NCI-H1417 (cell line): ENCODE measurements at regions not wholly inside any gene's neighbourhood (a gene's known extent, or its start where the extent isn't known, plus 50 kb on each side); places are given as distances from the start of the nearest gene placed in this dataset.
"Not testable (repeated sequence)": the region's sequence is repeated elsewhere in the genome, so short reads cannot be mapped to it uniquely, and the experiment has no call there.

Experiments
- DNase-seq, 3 experiments: peaks; one replicate each; lab custom pipeline; 2025; lab: John Stamatoyannopoulos, UW

DNA sequence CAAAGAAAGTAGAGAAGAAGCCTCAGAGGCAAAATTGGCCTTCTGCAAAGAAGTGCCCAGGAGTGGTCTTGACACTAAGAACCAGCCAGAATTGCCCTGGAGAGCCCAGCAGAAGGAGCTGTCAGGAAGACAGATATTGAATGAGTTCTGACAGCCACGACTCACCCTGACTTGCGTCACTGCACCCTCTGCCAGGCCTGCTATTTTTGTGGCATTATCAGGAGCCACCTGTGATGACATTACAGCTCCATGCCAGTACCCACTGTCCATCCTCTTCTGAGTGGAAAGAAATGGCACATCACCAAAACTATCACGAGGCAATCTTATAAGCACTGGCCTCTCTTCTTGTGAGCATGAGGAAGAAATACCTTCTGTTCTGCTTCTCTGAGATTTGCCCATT, 67.7 kb downstream of the SMIM20 start:
- DNase-seq: no peak

DNA sequence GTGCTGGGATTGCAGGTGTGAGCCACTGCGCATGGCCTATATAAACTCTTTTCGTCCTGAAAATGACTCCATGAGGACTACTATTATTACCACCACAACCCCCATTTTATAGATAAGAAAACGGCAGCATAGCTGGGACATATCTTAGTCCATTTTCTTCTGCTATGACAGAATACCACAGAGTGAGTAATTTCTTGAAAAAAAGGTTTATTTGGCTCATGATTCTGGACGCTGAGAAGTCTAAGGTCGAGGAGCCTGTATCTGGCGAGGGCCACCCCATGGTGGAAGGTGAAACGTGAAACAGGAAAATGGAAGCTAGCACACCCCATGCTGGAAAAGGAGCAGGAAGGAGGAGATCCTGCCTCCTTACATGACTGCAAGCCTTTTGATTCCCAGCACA, 68.9 kb downstream of the SMIM20 start:
- no peak for DNase-seq

DNA sequence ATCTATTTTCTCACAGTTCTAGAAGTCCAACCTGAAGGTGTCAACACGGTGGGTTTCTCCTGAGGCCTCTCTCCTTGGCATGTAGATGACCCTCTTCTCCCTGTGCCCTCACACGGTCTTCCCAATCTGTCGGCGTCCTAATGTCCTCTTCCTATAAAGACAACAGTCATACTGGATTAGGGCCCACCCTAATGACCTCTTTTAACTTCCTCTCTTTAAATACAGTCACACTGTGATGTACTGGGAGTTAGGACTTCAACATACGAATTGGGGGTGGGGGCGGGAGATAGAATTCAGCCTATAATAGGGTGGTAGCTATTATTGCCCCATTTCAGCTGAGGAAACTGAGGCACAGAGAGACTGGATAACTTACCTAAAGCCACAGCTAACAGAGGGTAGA, 70.2 kb downstream of the SMIM20 start:
- no peak for DNase-seq

DNA sequence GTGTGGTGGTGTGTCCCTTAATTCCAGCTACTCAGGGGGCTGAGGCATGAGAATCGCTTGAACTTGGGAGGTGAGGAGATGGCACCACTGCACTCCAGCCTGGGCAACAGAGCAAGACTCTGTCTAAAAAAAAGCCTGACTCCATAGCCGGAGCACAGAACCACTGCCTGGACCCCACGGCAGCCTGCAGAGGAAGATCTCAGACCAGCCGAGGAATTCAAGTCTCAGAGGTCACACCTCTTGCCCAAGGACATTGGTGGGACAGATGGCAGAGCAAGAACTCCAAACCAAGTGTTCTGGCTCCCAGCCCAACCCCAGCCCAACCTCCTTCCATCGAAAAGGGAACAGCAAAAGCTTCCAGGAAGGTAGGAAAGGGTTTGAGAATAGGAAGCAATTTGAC, 70.8 kb downstream of the SMIM20 start:
- no peak for DNase-seq

DNA sequence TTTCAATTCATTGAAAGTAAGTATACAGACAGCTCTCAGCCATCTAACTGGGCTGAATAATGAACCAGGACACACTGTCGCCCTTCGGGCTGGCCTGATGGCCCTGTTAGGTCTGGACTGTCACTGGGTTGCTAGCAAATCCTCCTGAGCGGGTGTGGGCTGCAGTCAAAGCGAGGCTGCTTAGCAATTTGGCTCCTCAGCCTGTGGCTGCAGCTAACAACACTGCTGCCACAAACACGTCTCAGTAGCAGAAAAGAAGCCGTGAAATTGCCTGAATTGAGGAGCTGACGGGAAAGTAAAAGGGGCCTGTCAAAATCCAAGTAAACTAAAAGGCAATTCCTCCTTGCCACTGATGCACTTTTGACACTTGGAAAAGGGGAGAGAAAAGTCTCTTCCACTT, 72.8 kb downstream of the SMIM20 start:
- no peak for DNase-seq

DNA sequence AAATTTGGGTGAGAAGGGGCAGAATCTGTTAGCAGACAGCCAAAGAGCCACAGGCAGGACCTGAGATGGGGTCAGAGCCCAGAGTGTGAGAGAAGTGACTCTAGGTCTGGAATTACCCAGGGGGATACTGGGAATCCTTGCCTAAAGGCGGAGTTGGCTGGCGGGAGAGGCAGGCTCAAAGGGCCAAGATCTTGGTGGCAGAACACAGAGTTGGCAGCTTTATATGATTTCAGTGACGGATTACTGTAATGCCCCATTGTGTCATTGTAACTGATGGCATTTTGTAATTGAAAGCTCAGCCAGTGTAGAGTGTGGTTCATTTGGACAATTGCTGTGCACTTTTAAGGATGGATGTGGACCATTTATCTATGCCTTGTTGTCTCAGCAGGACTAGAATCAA, 77.3 kb downstream of the SMIM20 start:
- DNase-seq: peak in 1 of 3 experiments; percentile 18

DNA sequence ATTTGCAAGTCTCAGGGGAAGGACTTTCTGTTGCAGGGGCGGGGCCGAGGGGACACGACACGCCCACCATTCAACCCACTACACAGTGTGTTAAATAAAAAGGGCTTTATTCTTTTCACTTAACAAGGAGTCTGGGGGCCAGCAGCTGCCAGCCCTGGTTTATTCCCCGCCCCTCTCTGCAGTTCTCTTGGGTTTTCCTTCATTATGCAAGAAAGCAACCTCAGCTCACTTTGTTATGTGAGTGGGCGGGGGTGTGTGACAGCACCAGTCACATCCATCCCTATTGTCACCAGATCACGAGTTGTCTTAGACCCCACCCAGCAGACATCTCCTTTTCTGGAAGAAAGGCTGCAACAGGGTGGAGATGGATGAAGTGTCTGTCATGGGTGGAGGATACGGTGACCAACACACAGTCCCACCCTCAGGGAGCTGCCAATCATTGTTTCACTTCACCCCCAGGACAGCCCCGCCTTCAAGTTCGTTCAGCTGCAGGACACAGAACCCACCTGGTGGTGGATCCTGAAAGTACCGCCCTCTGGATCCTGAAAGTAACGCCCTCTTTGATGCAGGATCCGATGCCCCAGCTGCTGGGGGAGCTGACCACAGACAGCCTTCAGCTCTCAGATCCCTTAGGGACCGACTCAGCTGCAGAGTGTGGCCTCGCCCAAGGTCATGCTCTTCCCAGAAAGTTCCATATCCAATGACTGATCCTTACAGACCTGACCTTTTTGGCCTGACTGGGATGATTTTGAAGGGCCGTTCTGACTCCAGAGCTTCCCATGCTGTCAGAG, 79.6 kb downstream of the SMIM20 start:
- DNase-seq: peak in 1 of 3 experiments; percentile 17

DNA sequence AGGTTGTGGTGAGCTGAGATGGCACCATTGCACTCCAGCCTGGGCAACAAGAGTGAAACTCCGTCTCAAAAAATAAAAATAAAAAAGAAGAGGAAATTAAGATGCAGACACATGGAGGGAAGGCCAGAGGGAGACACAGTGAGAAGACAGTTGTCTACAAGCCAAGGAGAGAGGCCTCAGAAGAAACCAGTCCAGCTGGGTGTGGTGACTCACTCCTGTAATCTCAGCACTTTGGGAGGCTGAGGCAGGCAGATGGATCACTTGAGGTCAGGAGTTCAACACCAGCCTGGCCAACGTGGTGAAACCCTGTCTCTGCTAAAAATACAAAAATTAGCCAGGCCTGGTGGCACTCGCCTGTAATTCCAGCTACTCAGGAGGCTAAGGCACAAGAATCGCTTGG, 80.6 kb downstream of the SMIM20 start:
- DNase-seq: not testable (repeated sequence)

DNA sequence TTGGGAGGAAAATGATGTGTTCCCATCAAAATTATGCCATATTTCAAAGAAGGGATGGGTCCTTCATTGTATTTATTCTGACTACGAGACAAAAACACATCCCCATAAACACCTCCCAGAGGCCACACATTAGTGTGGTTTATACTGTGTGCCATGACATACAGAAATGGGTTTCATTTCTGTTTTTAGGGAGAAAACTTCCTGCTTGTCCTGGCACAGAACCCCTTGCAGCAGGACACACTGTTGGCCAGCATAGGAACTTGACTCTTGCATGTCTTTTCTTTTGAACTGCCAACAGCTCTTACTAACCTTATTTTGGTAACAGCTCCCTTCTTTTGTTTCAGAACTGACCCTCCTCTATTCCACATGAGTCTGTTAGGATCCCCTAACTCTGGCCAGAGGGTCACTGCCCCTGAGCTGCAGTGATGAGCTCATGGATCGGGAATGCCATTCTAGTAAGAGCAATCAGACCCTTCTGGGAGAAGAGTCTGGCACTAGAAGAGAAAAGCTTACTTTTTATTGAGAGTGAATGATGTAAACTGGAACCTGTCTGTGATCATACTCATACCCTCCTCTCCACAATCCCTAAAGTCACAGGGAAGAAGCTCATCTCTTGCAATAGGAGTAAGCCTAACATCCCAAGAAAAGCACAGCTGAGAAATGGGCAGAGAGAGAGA, 86.4 kb downstream of the SMIM20 start:
- DNase-seq: no peak

DNA sequence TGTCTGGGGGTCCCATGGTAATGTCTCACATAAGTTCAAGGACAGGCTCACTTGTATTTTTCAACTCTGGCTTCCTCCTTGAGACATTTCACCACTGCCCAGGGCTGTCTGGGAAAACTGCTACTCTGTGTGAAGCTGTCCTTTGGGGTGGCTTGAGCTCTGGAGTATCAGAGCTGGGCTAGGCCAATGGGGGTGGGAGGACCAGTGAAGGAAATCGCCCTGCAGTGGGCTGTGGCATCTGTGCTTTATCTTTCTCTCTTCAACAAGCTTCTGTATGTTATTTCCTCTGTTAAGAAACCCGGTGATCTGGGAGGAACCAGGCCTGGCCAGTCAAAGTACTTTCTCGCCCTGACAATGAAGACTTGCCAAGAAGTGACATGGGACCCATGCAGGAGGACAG, 87.4 kb downstream of the SMIM20 start:
- no peak for DNase-seq

DNA sequence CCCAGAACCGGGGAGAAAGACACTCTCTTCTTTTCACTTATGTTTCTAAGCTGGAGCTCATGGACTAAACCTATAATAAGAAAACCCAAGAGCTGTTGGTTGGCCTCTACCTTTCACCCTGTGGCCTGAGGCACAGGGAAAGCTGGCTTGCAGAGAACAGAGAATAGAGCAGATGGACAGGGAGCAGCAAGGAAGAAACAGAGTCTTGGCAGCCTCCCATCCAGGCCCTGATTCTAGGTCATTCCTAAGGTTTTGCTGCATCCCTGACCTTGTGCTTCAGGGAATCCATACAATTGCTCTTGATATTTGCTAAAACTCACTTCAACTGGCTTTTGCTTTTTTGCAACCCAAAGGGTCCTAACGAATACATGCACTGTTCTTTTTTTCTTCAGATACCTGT, 87.8 kb downstream of the SMIM20 start:
- DNase-seq: no peak

DNA sequence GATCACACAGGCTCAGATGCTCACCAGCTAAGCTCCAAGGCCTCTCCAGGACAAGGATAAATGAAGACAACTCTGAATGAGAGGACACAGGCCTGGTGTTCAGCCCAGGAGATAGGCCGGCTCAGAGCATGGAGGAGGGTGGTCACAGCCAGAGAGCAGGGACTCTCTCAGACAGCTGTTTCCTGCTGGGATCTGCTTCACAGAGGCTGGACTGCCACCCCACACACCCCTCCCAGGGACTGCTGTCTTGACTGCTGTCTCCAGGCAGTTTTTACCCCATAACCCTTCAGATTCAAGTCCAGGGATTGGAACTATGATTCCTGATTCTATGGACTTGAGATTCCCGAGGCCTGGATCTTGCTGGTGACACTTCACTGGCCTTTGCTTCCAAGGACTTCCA, 89.0 kb downstream of the SMIM20 start:
- no peak for DNase-seq

DNA sequence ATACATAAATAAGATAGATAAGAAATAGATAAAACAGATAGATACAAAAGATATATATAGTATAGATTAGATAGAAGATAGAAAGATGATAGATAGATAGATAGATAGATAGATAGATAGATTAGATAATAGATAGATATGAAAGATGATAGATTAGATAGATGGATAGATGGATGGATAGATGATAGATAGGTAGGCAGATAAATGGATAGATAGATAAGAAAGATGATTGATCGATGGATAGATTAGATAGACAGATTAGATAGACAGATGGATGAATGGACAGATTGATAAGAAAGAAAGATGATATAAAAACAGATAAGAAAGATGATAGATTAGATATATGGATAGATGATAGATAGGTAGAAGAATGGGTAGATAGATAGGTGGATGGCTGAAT, 90.3 kb downstream of the SMIM20 start:
- DNase-seq: no peak

DNA sequence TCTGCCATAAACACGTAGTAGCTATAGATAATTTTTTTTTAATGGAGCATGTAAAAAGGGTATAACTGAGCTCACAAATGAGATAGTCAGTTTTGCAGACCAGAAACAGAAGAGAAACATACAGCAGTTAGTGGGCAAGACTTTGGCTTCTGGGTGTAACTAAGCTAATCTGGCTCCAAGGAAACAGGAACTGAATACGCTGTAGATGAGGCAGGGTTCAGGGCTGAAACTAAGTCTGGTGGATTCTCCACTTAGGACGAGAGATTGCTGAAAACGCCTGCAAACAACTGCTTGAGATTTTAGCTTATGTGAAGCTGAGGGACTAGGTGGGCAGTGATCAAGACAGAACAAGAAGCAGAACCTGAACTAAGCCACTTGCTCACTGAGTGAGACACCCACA, 91.7 kb downstream of the SMIM20 start:
- DNase-seq: no peak

DNA sequence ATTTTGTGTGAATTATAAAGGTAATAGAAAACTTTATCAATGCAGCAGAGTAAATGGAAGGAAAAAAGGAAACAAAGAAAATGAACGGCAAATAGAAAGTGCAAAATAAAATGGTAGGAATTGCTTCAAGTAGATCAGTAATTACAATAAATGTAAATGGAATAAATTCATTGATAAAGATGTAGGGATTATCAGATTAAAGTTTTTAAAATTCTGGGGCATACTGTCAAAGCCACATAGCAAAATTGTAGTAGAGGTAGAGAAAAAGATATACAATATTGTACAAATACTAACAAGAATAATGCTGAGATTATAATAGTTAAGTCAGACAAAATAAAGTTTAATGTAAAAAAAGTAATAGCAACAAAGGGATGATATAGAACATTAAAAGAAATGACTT, 94.7 kb downstream of the SMIM20 start:
- DNase-seq: no peak

DNA sequence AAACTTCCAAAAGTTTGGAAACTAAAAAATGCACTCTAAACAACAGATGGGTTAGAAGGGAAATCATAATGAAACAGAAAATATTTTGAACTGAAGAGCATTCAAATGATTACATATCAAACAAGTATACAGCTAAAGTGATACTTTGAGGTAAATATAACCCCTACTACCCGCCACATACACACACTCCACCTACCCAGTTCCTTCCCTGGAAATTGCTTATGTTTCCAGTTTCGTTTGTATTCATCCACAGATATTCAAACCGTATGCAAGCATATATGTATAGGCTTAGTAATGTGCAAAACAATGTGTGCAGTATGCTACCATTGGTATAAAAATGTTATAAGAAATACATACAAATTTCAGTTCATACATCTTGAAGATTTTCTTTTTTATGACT, 95.5 kb downstream of the SMIM20 start:
- no peak for DNase-seq

DNA sequence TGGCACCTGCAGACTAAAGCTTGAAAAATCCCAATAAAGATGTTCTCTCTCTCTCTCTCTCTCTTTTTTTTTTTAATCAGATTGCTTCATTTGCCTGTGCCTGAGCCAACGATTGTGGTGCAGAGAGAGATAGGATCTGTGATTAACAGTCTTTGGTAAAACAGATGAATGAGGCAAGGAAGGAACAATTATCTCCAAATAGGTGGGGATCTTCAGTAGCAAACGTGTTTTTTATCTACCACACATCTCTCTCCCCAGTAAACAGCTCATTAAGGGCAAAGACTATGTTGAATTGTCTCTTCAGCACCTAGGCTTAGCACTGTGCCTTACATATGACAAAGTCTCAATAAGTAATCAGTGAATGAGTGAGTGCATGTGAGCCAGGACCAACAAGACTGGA, 96.3 kb downstream of the SMIM20 start:
- no peak for DNase-seq

DNA sequence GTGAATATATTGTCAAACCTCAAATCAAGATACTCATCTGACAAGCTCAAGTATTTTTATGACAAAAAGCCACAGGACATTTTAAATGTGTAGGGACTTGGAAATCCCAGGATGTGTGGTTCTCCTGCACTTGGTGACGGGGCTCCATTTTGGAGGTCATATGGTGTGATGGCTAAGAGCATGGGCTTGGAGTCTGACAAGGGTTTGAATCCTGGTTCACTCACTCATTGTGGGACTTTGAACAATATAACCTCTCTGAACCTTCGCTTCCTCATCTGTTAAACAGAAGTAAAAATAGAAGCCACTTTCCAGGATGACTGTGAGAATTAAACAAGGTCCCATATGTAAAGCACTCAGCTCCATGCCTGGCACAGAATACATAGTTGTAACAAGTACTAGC, 99.6 kb downstream of the SMIM20 start:
- DNase-seq: no peak

DNA sequence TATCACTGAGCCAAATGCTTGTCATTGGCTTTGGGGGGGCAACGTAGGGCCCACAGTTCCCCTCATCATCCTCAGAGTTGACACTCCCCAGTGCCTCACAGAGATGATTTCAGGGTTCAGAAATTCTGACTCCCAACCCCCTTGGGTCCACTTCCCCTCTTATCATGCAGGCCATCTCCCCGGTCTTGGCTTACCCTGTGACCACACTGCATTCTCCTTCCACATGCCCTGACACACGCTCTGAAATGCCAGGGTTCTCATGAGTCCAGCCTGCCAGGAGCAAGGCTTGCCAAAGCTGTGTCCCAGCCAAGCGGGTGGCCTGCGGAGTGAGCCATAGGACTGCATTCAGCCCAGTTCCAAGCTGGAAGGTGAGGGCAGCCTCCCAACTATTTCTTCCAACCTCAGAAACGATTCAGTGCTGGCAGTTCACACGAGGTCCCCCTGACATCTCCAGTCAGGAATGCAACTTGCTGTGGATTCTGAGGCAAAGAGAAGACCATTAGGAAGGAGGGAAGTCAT, 101.2 kb downstream of the SMIM20 start:
- DNase-seq: no peak

DNA sequence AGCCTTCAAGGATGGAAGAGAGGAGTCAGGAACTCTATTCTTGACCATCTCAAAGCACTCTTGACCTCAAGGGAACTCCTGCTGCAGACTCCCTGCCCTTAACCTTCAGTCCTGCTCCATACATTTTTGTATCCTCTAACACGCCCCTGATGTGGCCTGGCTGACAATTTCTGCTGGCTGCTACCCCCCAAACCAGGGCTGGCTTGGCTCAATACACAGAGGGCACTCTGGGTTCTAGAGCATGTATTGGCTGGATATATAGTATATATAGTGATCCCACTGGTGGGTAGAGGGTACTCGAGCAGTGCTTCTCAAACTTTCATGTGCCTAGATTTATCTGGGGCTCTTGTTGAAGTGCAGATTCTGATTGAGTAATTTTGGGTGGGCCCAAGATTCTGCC, 101.9 kb downstream of the SMIM20 start:
- no peak for DNase-seq

DNA sequence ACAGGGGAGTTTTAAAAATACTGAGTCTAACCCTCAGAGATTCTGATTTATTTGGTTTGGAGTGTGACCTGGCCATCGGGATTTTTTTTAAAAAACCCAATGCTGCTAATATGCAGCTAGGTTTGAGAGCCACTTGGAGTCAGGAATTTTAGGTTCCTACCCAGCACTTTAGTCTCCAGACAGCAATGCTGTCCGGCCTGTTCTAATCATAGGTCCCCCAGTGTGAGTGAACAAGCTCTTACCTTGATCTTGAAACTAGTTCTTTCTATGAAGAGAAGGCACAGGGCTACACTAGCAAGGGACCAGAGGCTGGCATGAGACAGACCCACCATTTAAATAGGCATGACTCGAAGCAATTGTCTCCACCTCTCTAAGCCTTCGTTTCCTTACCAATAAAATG, 103.5 kb downstream of the SMIM20 start:
- DNase-seq: no peak

DNA sequence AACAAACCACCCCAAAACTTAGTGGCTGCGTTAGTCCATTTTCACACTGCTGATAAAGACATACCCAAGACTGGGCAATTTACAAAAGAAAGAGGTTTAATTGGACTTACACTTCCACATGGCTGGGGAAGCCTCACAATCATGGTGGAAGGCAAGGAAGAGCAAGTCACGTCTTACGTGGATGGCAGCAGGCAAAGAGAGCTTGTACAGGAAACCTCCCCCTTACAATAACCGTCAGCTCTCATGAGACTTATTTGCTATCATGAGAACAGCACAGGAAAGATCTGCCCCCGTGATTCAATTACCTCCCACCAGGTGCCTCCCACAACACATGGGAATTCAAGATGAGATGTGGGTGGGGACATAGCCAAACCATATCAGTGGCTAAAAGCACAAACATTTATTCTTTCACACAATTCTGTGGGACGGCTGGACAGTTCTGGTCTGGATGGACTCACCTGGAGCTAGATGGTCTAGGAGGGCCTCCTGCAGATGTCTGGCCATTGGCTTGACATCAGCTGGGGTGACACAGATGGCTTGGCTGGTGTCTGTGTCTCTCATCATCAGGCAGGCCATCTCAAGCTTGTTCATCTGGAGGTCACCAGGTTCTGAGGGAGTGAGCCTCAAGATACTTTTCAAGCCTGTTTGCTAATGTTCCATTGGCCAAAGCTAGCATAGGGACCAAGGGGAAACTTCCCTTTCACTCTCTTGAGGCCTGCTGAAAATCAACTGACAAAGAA, 104.1 kb downstream of the SMIM20 start:
- not testable (repeated sequence) for DNase-seq
